ENCODE measurements at regions not wholly inside any gene's neighbourhood (a gene's known extent, or its start where the extent isn't known, plus 50 kb on each side); places are given as distances from the start of the nearest gene placed in this dataset.

DNA sequence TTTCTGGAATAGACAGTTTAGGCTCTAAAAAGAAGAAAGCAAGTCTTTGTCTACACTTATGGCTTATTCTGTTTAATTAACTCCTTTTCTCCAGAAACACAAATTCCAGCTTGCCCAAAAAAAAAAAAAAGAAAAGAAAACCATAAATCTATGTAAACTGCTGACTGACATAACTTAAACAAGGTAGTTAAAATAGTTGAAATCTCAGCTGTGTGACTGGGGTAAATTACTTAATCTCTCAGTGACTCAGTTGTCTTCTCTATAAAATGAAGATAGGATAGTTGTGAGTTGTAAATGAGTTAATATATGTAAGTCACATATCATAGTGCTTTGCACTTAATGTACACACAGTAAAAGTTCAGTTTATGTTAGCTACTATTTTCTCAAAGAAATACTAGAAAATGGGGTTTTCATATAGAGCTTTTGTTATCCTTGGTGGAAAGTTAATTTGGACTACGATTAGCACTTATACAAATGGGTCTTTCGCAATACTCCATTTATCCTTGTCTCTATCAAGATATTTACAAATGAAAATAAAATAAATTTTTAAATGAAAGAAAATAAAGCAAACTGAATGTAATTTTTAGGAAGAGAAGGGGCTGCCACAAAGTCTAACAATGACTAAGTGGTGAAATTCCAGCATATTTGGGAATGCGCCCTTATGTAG is 200.9 kb downstream of the MBL2 start:
- ATAC-seq (no peak), DNase-seq (no peak)
- intact Hi-C loops (cut with DNase I), result no loop called here
- Histone ChIP-seq H3K27me3 (no peaks in the 10 kb centered on the region), H3K4me1 (peaks cover 0 to 2% (median 0%) of the 10 kb centered on the region in 4 donors), H3K36me3 (no peaks in the 10 kb centered on the region), H3K9me3 (no peaks in the 10 kb centered on the region), H3K27ac (no peak overlapping the region), H3K4me3 (no peak overlapping the region)
- TF ChIP-seq, protein P1, sequence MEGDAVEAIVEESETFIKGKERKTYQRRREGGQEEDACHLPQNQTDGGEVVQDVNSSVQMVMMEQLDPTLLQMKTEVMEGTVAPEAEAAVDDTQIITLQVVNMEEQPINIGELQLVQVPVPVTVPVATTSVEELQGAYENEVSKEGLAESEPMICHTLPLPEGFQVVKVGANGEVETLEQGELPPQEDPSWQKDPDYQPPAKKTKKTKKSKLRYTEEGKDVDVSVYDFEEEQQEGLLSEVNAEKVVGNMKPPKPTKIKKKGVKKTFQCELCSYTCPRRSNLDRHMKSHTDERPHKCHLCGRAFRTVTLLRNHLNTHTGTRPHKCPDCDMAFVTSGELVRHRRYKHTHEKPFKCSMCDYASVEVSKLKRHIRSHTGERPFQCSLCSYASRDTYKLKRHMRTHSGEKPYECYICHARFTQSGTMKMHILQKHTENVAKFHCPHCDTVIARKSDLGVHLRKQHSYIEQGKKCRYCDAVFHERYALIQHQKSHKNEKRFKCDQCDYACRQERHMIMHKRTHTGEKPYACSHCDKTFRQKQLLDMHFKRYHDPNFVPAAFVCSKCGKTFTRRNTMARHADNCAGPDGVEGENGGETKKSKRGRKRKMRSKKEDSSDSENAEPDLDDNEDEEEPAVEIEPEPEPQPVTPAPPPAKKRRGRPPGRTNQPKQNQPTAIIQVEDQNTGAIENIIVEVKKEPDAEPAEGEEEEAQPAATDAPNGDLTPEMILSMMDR (IDR thresholded peaks at IDR 0.05), result no peak
- TF ChIP-seq POLR2A (IDR thresholded peaks at IDR 0.05), result no peak
- WGBS (ENCODE audit: insufficient coverage, low coverage, low lambda C conversion rate, missing lambda C conversion rate), result 84% methylated on average over 3 of the region's 3 CpGs

DNA sequence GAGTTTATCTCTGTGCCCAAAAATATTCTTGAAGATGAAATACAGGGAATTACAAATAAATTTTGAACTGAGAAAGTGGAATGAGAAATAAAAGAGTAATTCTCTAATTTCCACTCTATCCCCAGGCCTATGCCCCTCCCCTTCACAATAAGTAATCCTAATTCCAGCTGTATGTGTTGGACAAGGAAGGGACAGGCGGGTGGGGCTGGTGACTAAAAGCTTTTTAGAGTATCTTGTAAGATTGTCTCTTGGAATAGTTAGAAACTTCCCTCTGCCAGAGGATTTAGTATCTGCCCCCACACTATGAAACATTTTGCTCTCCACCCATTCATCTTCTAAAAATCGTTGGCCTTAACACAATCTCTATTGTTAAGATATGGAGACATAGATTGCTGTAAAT is 199.2 kb downstream of the MBL2 start:
- Histone ChIP-seq H3K27ac (no peak overlapping the region), H3K4me1 (no peaks in the 10 kb centered on the region), H3K27me3 (no peaks in the 10 kb centered on the region), H3K9me3 (no peaks in the 10 kb centered on the region), H3K4me3 (no peak overlapping the region), H3K36me3 (no peaks in the 10 kb centered on the region)
- intact Hi-C loops (cut with DNase I), result no loop called here
- no peak for ATAC-seq
- TF ChIP-seq, protein P1 (IDR thresholded peaks at IDR 0.05), result no peak
- TF ChIP-seq POLR2A (IDR thresholded peaks at IDR 0.05), result no peak
- WGBS (ENCODE audit: insufficient coverage, low coverage, low lambda C conversion rate, missing lambda C conversion rate), result 34% methylated on average over 2 of the region's 2 CpGs
- DNase-seq, result no peak

DNA sequence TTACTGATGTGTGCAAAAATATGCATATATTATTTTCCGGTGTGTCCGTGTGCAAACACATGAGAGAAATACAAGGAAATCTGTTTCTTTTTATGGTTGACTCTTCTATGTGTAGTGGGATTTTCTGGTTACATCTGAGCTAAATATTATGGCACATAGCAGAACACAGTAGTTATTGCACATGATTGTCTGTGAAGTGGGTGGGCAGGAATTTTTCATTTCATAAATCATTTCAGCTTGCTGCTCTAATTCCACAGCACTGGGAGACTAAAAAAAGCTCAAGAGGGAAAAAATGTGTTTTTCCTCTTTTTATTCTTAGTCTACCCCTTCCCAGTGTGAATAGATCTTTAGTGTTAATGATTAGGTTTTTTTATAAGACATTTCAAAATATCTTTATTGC is 197.9 kb downstream of the MBL2 start:
- WGBS (ENCODE audit: insufficient coverage, low coverage, low lambda C conversion rate, missing lambda C conversion rate), result 78% methylated on average over 2 of the region's 2 CpGs
- ATAC-seq (no peak), DNase-seq (no peak)
- Histone ChIP-seq H3K27ac (no peak overlapping the region), H3K4me1 (no peaks in the 10 kb centered on the region), H3K9me3 (no peaks in the 10 kb centered on the region), H3K27me3 (no peaks in the 10 kb centered on the region), H3K4me3 (no peak overlapping the region), H3K36me3 (no peaks in the 10 kb centered on the region)
- intact Hi-C loops (cut with DNase I), result no loop called here
- TF ChIP-seq, protein P1 (IDR thresholded peaks at IDR 0.05), result no peak
- TF ChIP-seq POLR2A (IDR thresholded peaks at IDR 0.05), result no peak

DNA sequence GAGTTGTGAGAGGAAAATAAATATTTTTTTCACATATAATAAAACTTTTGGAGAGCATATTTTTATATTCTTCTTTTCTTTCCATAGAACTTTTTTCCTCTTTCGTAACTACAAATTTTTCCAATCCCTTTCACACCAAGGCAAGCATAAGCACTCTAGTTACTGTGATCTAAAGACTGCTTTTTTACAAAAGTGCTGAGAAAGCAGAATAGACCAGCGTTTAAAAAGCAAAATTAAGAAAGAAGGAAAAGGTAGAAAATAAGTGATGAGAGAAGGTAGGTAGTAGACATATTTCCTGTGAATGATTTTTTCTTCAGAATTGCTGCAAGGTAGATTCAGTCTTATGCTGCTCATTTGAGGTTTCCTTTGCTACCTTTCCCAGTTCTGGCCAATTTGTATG is 195.5 kb downstream of the MBL2 start:
- DNase-seq (no peak), ATAC-seq (no peak)
- Histone ChIP-seq H3K27me3 (no peaks in the 10 kb centered on the region), H3K27ac (no peak overlapping the region), H3K36me3 (no peaks in the 10 kb centered on the region), H3K9me3 (no peaks in the 10 kb centered on the region), H3K4me3 (no peak overlapping the region), H3K4me1 (no peaks in the 10 kb centered on the region)
- WGBS (ENCODE audit: insufficient coverage, low coverage, low lambda C conversion rate, missing lambda C conversion rate), result 33% methylated on average over 2 of the region's 2 CpGs
- intact Hi-C loops (cut with DNase I), result no loop called here
- TF ChIP-seq POLR2A (IDR thresholded peaks at IDR 0.05), result no peak
- TF ChIP-seq, protein P1 (IDR thresholded peaks at IDR 0.05), result no peak
